Glomerular endothelial cell (primary cell): ENCODE measurements at regions not wholly inside any gene's neighbourhood (a gene's known extent, or its start where the extent isn't known, plus 50 kb on each side); places are given as distances from the start of the nearest gene placed in this dataset.
A peak's percentile ranks its signal among the peaks of the same experiment; 100 is the strongest.
"Not testable (repeated sequence)": the region's sequence is repeated elsewhere in the genome, so short reads cannot be mapped to it uniquely, and the experiment has no call there.

Experiments used
- DNase-seq: peaks from one replicate; pipeline ENCODE4 v3.0.0-alpha.2; 2011; ENCODE audit warnings: low read depth, low spot score; ENCODE audit errors: extremely low read depth

GRCh38 chr7:106713452-106713851, 52.5 kb upstream of the CCDC71L start:
- not testable (repeated sequence) for DNase-seq

GRCh38 chr7:106714590-106715442, 53.9 kb upstream of the CCDC71L start:
- not testable (repeated sequence) for DNase-seq

- DNase-seq = no peak
Measured at GRCh38 chr7:106715730-106716129, 54.8 kb upstream of the CCDC71L start.

GRCh38 chr7:106717254-106717954, 56.4 kb upstream of the CCDC71L start:
- no peak for DNase-seq

- DNase-seq = peak; percentile 98
Measured at GRCh38 chr7:106717955-106718871, 57.3 kb upstream of the CCDC71L start.

GRCh38 chr7:106720641-106721040, 59.7 kb upstream of the CCDC71L start:
- DNase-seq = no peak

- no peak for DNase-seq
Measured at GRCh38 chr7:106721816-106722785, 61.1 kb upstream of the CCDC71L start.

- no peak for DNase-seq
Measured at GRCh38 chr7:106723398-106723797, 62.4 kb upstream of the CCDC71L start.

- DNase-seq = no peak
Measured at GRCh38 chr7:106729720-106730385, 68.9 kb upstream of the CCDC71L start.

- DNase-seq = peak; percentile 84
Measured at GRCh38 chr7:106731187-106731586, 70.2 kb upstream of the CCDC71L start.

GRCh38 chr7:106731646-106732444, 70.9 kb upstream of the CCDC71L start:
- no peak for DNase-seq

GRCh38 chr7:106735637-106736036, 74.7 kb upstream of the CCDC71L start:
- DNase-seq = no peak

GRCh38 chr7:106736123-106736507, 75.2 kb upstream of the CCDC71L start:
- no peak for DNase-seq

GRCh38 chr7:106736508-106737201, 75.7 kb upstream of the CCDC71L start:
- peak; percentile 74 for DNase-seq

- peak; percentile 20 for DNase-seq
Measured at GRCh38 chr7:106737202-106737562, 76.2 kb upstream of the CCDC71L start.

- DNase-seq = no peak
Measured at GRCh38 chr7:106740806-106741205, 79.8 kb upstream of the CCDC71L start.

- no peak for DNase-seq
Measured at GRCh38 chr7:106744563-106745091, 83.7 kb upstream of the CCDC71L start.

GRCh38 chr7:106747301-106747700, 86.3 kb upstream of the CCDC71L start:
- DNase-seq = not testable (repeated sequence)
